ENCODE measurements at regions not wholly inside any gene's neighbourhood (a gene's known extent, or its start where the extent isn't known, plus 50 kb on each side); places are given as distances from the start of the nearest gene placed in this dataset.

- no peak for TF ChIP-seq POLR2A (IDR thresholded peaks at IDR 0.05)
- no peak for TF ChIP-seq CTCF (IDR thresholded peaks at IDR 0.05)
These were observed 149.1 kb downstream of the TEX36 start for GRCh38 chr10:125533866-125534265.

Data from ovary (tissue), 3 donors.